Neural cell (in vitro differentiated cells): ENCODE measurements at regions not wholly inside any gene's neighbourhood (a gene's known extent, or its start where the extent isn't known, plus 50 kb on each side); places are given as distances from the start of the nearest gene placed in this dataset.

Source experiments
- H2AFZ ChIP-seq: fragments of 200-600, 300-800 bp; sonication (generic), shearing (Covaris generic); 2 replicates; pipeline ENCODE4 v1.6.0; 2014; ENCODE audit warnings: low read depth, mild to moderate bottlenecking, antibody characterized with exemption, low read length, moderate library complexity
- H3F3A ChIP-seq: fragments of 200-600 bp; shearing (Covaris generic); 2 replicates; pipeline ENCODE4 v1.6.1; 2016; ENCODE audit warnings: mild to moderate bottlenecking, moderate library complexity, mixed read lengths, antibody characterized with exemption, low read length; ENCODE audit not compliant: insufficient read depth, poor library complexity, severe bottlenecking
- H3K27ac ChIP-seq: fragments of 200-600, 300-800 bp; sonication (generic), shearing (Covaris generic); 2 replicates; pipeline ENCODE4 v1.5.1; 2014; ENCODE audit warnings: mild to moderate bottlenecking, low read length, moderate library complexity
- H3K27me3 ChIP-seq: fragments of 300-800, 200-600 bp; sonication (generic), shearing (Covaris generic); 2 replicates; pipeline ENCODE4 v1.6.0; 2014; ENCODE audit warnings: mild to moderate bottlenecking, low read depth, low read length, moderate library complexity; ENCODE audit not compliant: insufficient read depth
- H3K36me3 ChIP-seq: fragments of 300-800, 200-600 bp; sonication (generic), shearing (Covaris generic); 2 replicates; pipeline ENCODE4 v1.5.1; 2014; ENCODE audit warnings: mild to moderate bottlenecking, antibody characterized with exemption, low read length, moderate library complexity; ENCODE audit not compliant: insufficient read depth
- H3K4me2 ChIP-seq: fragments of 300-800, 200-600 bp; sonication (generic), shearing (Covaris generic); 2 replicates; pipeline ENCODE4 v1.6.0; 2014; ENCODE audit warnings: mild to moderate bottlenecking, low read length
- H3K4me3 ChIP-seq: fragments of 300-800, 200-600 bp; sonication (generic), shearing (Covaris generic); 2 replicates; pipeline ENCODE4 v1.5.1; 2014; ENCODE audit warnings: mild to moderate bottlenecking, low read length, moderate library complexity
- H3K79me2 ChIP-seq: fragments of 200-600 bp; shearing (Covaris generic); replicated peaks from 2 replicates; pipeline ENCODE4 v1.6.0; 2014; ENCODE audit warnings: mild to moderate bottlenecking, low read length, moderate library complexity; ENCODE audit not compliant: insufficient read depth
- H3K9ac ChIP-seq: fragments of 300-800, 200-600 bp; sonication (generic), shearing (Covaris generic); 2 replicates; pipeline ENCODE4 v1.6.1; 2016; ENCODE audit warnings: mild to moderate bottlenecking, low read length, mixed read lengths
- H3K9me2 ChIP-seq: fragments of 200-600 bp; shearing (Covaris generic); 2 replicates; pipeline ENCODE4 v1.6.1; 2016; ENCODE audit warnings: mild to moderate bottlenecking, low read length, mixed read lengths; ENCODE audit not compliant: insufficient read depth
- H3K9me3 ChIP-seq: fragments of 200-600, 300-800 bp; sonication (generic), shearing (Covaris generic); 2 replicates; pipeline ENCODE4 v1.6.1; 2016; ENCODE audit warnings: mild to moderate bottlenecking, mixed run types, low read length, moderate library complexity, mixed read lengths
- H4K20me1 ChIP-seq: fragments of 200-600 bp; shearing (Covaris generic); 2 replicates; pipeline ENCODE4 v1.6.1; 2016; ENCODE audit warnings: mild to moderate bottlenecking, mixed run types; ENCODE audit not compliant: insufficient read depth
- CTCF ChIP-seq: fragments of 450-650 bp; IDR thresholded peaks from 2 replicates; pipeline ENCODE4 v1.5.1; 2014; ENCODE audit warnings: antibody characterized with exemption, mild to moderate bottlenecking, moderate library complexity; ENCODE audit not compliant: poor library complexity, severe bottlenecking
- EP300 ChIP-seq: fragments of 450-650 bp; conservative IDR thresholded peaks from 2 replicates; pipeline ENCODE4 v1.6.1; 2014; ENCODE audit warnings: antibody characterized with exemption, mild to moderate bottlenecking, moderate library complexity; ENCODE audit not compliant: poor library complexity, severe bottlenecking
- EZH2 ChIP-seq: fragments of 200-600, 300-800 bp; shearing (Covaris generic), sonication (generic); IDR thresholded peaks from 2 replicates; pipeline ENCODE4 v1.6.1; 2014; ENCODE audit warnings: antibody characterized with exemption, low read length, borderline replicate concordance, mild to moderate bottlenecking; ENCODE audit not compliant: insufficient read depth, poor library complexity, severe bottlenecking
- MXI1 ChIP-seq: fragments of 450-650 bp; conservative IDR thresholded peaks from 2 replicates; pipeline ENCODE4 v1.6.1; 2014; ENCODE audit warnings: antibody characterized with exemption, mild to moderate bottlenecking; ENCODE audit not compliant: poor library complexity, severe bottlenecking
- POLR2AphosphoS5 ChIP-seq: IDR thresholded peaks from 2 replicates; pipeline ENCODE4 v1.6.1; 2012
- RAD21 ChIP-seq: fragments of 450-650 bp; conservative IDR thresholded peaks from 2 replicates; pipeline ENCODE4 v1.6.1; 2014; ENCODE audit warnings: antibody characterized with exemption, mild to moderate bottlenecking, moderate library complexity
- SMC3 ChIP-seq: fragments of 450-650 bp; conservative IDR thresholded peaks from 2 replicates; pipeline ENCODE4 v1.6.1; 2014; ENCODE audit warnings: antibody characterized with exemption, mild to moderate bottlenecking, moderate library complexity; ENCODE audit not compliant: poor library complexity
- TAF1 ChIP-seq: IDR thresholded peaks from 2 replicates; pipeline ENCODE4 v1.6.1; 2012; ENCODE audit warnings: low read depth
- TF ChIP-seq, protein P1 (sequence below): IDR thresholded peaks from 2 replicates; pipeline ENCODE4 v1.6.1; 2012; ENCODE audit warnings: borderline replicate concordance

GRCh38 chr9:73537561-73537960 is 385.9 kb downstream of the ANXA1 start:
- H3K27ac ChIP-seq, result no peak overlapping the region
- no peak overlapping the region for H3K4me3 ChIP-seq
- TF ChIP-seq EP300 (no peak), POLR2AphosphoS5 (no peak), EZH2 (no peak), RAD21 (no peak), SMC3 (no peak), MXI1 (no peak), TAF1 (no peak), CTCF (no peak)
- TF ChIP-seq, protein P1, sequence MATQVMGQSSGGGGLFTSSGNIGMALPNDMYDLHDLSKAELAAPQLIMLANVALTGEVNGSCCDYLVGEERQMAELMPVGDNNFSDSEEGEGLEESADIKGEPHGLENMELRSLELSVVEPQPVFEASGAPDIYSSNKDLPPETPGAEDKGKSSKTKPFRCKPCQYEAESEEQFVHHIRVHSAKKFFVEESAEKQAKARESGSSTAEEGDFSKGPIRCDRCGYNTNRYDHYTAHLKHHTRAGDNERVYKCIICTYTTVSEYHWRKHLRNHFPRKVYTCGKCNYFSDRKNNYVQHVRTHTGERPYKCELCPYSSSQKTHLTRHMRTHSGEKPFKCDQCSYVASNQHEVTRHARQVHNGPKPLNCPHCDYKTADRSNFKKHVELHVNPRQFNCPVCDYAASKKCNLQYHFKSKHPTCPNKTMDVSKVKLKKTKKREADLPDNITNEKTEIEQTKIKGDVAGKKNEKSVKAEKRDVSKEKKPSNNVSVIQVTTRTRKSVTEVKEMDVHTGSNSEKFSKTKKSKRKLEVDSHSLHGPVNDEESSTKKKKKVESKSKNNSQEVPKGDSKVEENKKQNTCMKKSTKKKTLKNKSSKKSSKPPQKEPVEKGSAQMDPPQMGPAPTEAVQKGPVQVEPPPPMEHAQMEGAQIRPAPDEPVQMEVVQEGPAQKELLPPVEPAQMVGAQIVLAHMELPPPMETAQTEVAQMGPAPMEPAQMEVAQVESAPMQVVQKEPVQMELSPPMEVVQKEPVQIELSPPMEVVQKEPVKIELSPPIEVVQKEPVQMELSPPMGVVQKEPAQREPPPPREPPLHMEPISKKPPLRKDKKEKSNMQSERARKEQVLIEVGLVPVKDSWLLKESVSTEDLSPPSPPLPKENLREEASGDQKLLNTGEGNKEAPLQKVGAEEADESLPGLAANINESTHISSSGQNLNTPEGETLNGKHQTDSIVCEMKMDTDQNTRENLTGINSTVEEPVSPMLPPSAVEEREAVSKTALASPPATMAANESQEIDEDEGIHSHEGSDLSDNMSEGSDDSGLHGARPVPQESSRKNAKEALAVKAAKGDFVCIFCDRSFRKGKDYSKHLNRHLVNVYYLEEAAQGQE, result no peak

DNA sequence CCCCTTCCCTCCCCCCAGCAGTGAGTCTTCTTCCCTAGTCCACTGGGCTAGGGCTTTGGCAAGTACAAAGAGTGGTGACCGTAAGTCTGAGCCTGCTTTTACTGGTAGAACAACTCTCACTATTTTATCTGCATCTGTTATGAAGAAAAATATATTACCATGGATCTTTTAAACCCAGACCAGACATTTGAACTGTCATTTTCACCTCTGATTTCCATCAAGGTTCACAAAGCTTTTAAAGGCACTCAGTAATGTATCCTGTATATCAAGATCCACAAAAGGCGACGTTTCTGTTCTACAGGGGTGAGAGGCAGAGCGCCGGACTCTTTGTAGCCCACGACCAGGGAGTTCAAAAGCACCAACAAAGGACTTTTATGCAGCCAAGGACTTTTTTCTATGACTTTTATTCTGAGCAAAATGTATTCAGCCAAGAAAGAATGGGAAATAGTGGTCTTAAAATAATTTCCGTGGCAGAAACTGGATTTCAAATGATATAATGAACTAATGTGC is 388.3 kb downstream of the ANXA1 start:
- no peaks in the 10 kb centered on the region for H3K9me3 ChIP-seq
- no peak overlapping the region for H3K27ac ChIP-seq
- H3K4me2 ChIP-seq, result no peak overlapping the region
- TF ChIP-seq SMC3, result no peak
- TF ChIP-seq, protein P1, result peak; percentile 19
- peak; percentile 14 for TF ChIP-seq EP300
- peak; percentile 39 for TF ChIP-seq POLR2AphosphoS5
- no peaks in the 10 kb centered on the region for H3K27me3 ChIP-seq
- no peaks in the 10 kb centered on the region for H3K36me3 ChIP-seq
- H4K20me1 ChIP-seq, result no peaks in the 10 kb centered on the region
- no peak overlapping the region for H3K4me3 ChIP-seq
- H2AFZ ChIP-seq, result no peak overlapping the region
- no peak overlapping the region for H3K9ac ChIP-seq
- H3K79me2 ChIP-seq, result no peaks in the 10 kb centered on the region
- H3F3A ChIP-seq, result no peaks in the 10 kb centered on the region
- H3K9me2 ChIP-seq, result no peaks in the 10 kb centered on the region

More at GRCh38 chr9:73537561-73537960, 385.9 kb downstream of the ANXA1 start:
- H3F3A ChIP-seq, result no peaks in the 10 kb centered on the region
- no peaks in the 10 kb centered on the region for H4K20me1 ChIP-seq
- no peaks in the 10 kb centered on the region for H3K9me2 ChIP-seq
- no peaks in the 10 kb centered on the region for H3K9me3 ChIP-seq
- H3K9ac ChIP-seq, result no peak overlapping the region
- no peaks in the 10 kb centered on the region for H3K79me2 ChIP-seq
- H3K36me3 ChIP-seq, result no peaks in the 10 kb centered on the region
- H3K4me2 ChIP-seq, result no peak overlapping the region
- no peak overlapping the region for H2AFZ ChIP-seq
- H3K27me3 ChIP-seq, result no peaks in the 10 kb centered on the region
